Lung (tissue), 11 donors: ENCODE measurements at regions not wholly inside any gene's neighbourhood (a gene's known extent, or its start where the extent isn't known, plus 50 kb on each side); places are given as distances from the start of the nearest gene placed in this dataset.

Experiments used
- ATAC-seq: fragments of 200-7000 bp; cut with Tn5 transposase; one replicate; pipeline ENCODE4 v1.9.1; 2020; ENCODE audit warnings: moderate number of reproducible peaks; ENCODE audit not compliant: insufficient read depth, low FRiP score
- DNase-seq, 3 donors: peaks; one replicate each; pipeline ENCODE4 v3.0.0-alpha.2; 2013 to 2017
- H3K27ac ChIP-seq, 2 donors: one replicate each; pipeline ENCODE4 v1.5.1; 2013; ENCODE audit warnings: mild to moderate bottlenecking in 2 of 2, moderate library complexity in 2 of 2, control low read depth in 1 of 2, inconsistent platforms in 1 of 2, low read depth in 1 of 2, low read length in 1 of 2
- H3K27me3 ChIP-seq, 3 donors: one replicate each; pipeline ENCODE4 v1.5.1; 2013; ENCODE audit warnings: low read length in 2 of 3; ENCODE audit not compliant: control insufficient read depth in 3 of 3, insufficient read depth in 3 of 3
- H3K36me3 ChIP-seq, 4 donors: one replicate each; pipeline ENCODE4 v1.5.1; 2013; ENCODE audit warnings: low read length in 4 of 4, mild to moderate bottlenecking in 1 of 4, moderate library complexity in 1 of 4; ENCODE audit not compliant: control insufficient read depth in 4 of 4, insufficient read depth in 4 of 4
- H3K4me1 ChIP-seq, 5 donors: one replicate each; pipeline ENCODE4 v1.5.1; 2013; ENCODE audit warnings: low read length in 5 of 5, mild to moderate bottlenecking in 2 of 5, moderate library complexity in 1 of 5; ENCODE audit not compliant: control insufficient read depth in 5 of 5, insufficient read depth in 5 of 5
- H3K4me3 ChIP-seq: one replicate; pipeline ENCODE4 v1.5.1; 2013; ENCODE audit warnings: mild to moderate bottlenecking, control low read depth, moderate library complexity
- H3K9ac ChIP-seq, 2 donors: one replicate each; pipeline ENCODE4 v1.5.1; 2013; ENCODE audit warnings: low read length in 2 of 2, control low read depth in 1 of 2; ENCODE audit not compliant: insufficient read depth in 1 of 2
- H3K9me3 ChIP-seq, 4 donors: one replicate each; pipeline ENCODE4 v1.5.1; 2013; ENCODE audit warnings: low read length in 3 of 4, mild to moderate bottlenecking in 1 of 4, moderate library complexity in 1 of 4; ENCODE audit not compliant: control insufficient read depth in 4 of 4, insufficient read depth in 3 of 4
- CTCF ChIP-seq: IDR thresholded peaks from 2 replicates; pipeline ENCODE4 v1.5.1; 2012; ENCODE audit warnings: mild to moderate bottlenecking; ENCODE audit errors: control extremely low read depth, extremely low read depth
- WGBS, 2 donors: extraction: QIAGEN DNeasy Blood & Tissue Kit; methylation state at CpG; one replicate each; pipeline ENCODE4 v1.1.7; 2013; 5-methylcytosine and 5-hydroxymethylcytosine counted together
- donor health status: control.
- donor health status: control.
- donor health status: Bipolar disorder and iron deficiency.
- donor health status: healthy.
- donor health status: DM: yes; HTN: yes; CAD: no.

DNA sequence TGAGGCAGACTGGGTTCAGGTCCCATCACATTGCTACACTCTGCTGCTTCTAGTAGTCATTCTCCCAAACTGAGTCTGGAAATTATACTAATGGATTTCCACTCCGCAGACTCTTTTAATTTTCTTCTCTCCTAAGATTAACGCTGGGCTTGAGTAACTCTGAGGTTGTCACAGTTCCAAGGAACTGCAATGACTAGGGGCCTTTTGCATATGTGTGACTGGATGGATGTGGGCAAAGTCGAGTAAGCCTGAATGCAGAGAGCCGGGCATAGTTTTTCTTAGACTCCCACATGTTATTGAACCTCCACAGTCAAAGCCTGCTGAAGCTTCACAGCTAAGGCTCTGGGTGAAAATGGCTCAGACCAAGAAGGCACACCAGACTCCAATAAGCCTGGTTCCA is 160.9 kb upstream of the PROX1 start:
- Histone ChIP-seq H3K4me1 (no peaks in the 10 kb centered on the region), H3K27ac (no peak overlapping the region), H3K9ac (no peak overlapping the region), H3K36me3 (no peaks in the 10 kb centered on the region), H3K27me3 (no peaks in the 10 kb centered on the region), H3K9me3 (peaks cover 0 to 6% (median 3%) of the 10 kb centered on the region in 4 donors), H3K4me3 (no peak overlapping the region)
- 82 to 88% methylated on average over 4 of the region's 4 CpGs for WGBS, 2 donors
- TF ChIP-seq CTCF: no peak
- DNase-seq: peak in 2 of 3 donors; percentile 16 to 39
- ATAC-seq: no peak

DNA sequence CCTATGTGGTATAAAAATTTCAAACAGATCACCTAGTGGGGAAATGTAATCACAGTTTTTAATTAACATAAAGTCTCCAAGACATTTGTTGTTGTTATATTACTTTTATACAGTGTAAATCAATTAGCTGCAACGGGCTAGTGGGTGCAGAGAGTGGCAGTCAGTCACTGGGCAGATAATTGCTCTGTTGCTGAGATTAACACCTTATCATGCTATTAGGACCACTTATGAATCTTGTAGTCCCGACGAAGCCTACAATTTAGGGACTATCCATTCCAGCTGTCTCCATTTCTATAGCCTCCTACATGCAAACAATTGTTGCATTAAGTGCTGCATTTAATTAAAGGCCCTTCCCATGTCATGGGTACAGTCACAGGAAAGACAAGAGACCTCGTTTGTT is 158.9 kb upstream of the PROX1 start:
- Histone ChIP-seq H3K9ac (no peak overlapping the region), H3K4me1 (no peaks in the 10 kb centered on the region), H3K9me3 (peaks cover 0 to 7% (median 3%) of the 10 kb centered on the region in 4 donors), H3K27me3 (no peaks in the 10 kb centered on the region), H3K27ac (no peak overlapping the region), H3K4me3 (no peak overlapping the region), H3K36me3 (no peaks in the 10 kb centered on the region)
- WGBS, 2 donors: 57 to 58% methylated on average over 4 of the region's 4 CpGs
- ATAC-seq (no peak), DNase-seq (no peak)
- TF ChIP-seq CTCF: no peak

DNA sequence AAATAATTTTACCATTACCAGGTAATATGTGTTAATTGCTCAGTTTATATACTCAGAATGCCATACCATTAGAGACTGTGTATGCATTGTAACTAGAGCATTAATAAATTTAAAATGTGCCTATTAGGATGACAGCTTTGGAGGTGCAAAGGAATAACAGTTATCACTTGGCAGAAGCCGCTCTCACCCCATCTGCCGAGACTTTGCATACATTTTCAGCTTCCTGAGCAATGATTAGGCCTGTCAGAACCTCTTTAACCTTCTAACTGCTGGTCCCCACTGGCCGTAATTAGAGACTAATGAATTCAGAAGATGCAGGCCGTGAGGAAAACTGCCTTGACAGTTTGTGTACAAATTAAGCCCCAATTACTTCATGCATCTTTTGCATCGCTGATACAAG is 158.0 kb upstream of the PROX1 start:
- Histone ChIP-seq H3K27ac (no peak overlapping the region), H3K9ac (no peak overlapping the region), H3K9me3 (peaks cover 0 to 6% (median 3%) of the 10 kb centered on the region in 4 donors), H3K27me3 (no peaks in the 10 kb centered on the region), H3K4me1 (no peaks in the 10 kb centered on the region), H3K36me3 (no peaks in the 10 kb centered on the region), H3K4me3 (no peak overlapping the region)
- TF ChIP-seq CTCF: no peak
- DNase-seq (no peak), ATAC-seq (no peak)
- 67 to 73% methylated on average over 5 of the region's 5 CpGs for WGBS, 2 donors

GRCh38 chr1:213830371-213830770 is 157.4 kb upstream of the PROX1 start:
- no peak for ATAC-seq
- 74 to 75% methylated on average over 6 of the region's 6 CpGs for WGBS, 2 donors
- Histone ChIP-seq H3K9me3 (peaks cover 0 to 6% (median 3%) of the 10 kb centered on the region in 4 donors), H3K36me3 (no peaks in the 10 kb centered on the region), H3K27ac (no peak overlapping the region), H3K4me3 (no peak overlapping the region), H3K9ac (no peak overlapping the region), H3K27me3 (no peaks in the 10 kb centered on the region), H3K4me1 (no peaks in the 10 kb centered on the region)
- DNase-seq: no peak
- TF ChIP-seq CTCF: no peak
